BJ (cell line): ENCODE measurements at regions not wholly inside any gene's neighbourhood (a gene's known extent, or its start where the extent isn't known, plus 50 kb on each side); places are given as distances from the start of the nearest gene placed in this dataset.

Experiments
- CTCF ChIA-PET: fragments of 350-600 bp; formaldehyde crosslinking; extraction: SDS; loops from one replicate; lab custom pipeline; 2021; ENCODE audit warnings: antibody characterized with exemption, inconsistent platforms; lab: Yijun Ruan, JAX
- POLR2A ChIA-PET: fragments of 300-600 bp; sonication (Branson Sonifier 250); formaldehyde crosslinking; extraction: SDS; loops from one replicate; lab custom pipeline; 2021; ENCODE audit warnings: antibody characterized with exemption; lab: Charles Lee
- DNase-seq: peaks from one replicate; pipeline ENCODE4 v3.0.0-alpha.2; 2011; ENCODE audit warnings: low read depth
- H3K27me3 ChIP-seq: 2 replicates; pipeline ENCODE4 v1.6.0; 2011; ENCODE audit warnings: low read length; ENCODE audit not compliant: control insufficient read depth, insufficient read depth
- H3K36me3 ChIP-seq: 2 replicates; pipeline ENCODE4 v1.5.1; 2011; ENCODE audit warnings: low read length; ENCODE audit not compliant: control insufficient read depth, insufficient read depth
- H3K4me3 ChIP-seq: 2 replicates; pipeline ENCODE4 v1.5.1; 2011; ENCODE audit warnings: low read depth, mild to moderate bottlenecking, control low read depth, low read length
- CTCF ChIP-seq: IDR thresholded peaks from 2 replicates; pipeline ENCODE4 v1.5.1; 2011; ENCODE audit warnings: low read depth, mild to moderate bottlenecking, control low read depth, inconsistent platforms, low read length, moderate library complexity; ENCODE audit not compliant: insufficient read depth

DNA sequence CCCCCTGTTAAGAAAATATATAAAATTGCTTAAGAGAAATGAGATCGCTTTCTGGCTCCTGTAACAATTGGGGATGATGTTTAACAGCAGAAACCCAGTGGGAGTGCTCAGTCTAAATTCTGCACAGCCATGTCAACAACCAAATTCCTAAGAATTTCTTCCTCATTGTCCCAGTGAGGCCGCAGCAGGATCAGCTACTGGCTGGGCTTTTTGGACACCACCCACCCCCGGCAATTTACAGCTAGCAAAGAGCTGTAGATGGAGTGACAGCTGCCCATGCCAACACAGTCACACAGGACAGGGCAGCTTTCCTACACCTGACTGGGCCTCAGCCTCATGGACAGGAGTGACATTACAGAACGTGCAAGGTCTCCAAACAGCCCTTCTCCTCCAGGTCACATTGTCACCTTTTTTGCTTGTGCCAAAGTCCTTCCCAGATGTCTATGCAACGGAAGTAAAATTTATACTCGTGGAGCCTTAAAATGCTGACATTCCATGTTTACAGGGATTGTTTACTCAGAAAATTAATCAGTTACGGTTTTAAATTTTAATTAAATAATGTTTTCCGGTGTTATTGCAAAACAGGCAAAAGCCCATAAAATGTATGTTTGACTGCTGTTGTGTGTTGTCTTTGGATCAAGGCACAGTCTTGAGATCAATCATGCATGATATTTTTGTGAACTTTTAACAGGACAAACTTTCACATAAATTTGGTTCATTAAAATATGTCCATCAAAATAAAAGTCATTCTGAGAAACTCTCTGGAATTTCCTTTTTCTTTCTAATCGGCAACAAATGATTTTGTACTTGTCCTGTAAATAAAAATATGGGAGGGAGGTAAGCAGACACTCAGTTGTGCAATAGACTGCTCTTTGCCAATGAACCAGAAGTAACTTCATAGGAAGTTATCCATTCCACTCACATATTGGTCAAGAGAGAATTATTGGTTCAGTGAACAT lies 943.2 kb downstream of the MCTP2 start:
- no peak for DNase-seq
- ChIA-PET POLR2A (no interaction called here), CTCF (interaction anchor here (1.4 kb wide), 1 partner anchor 151 kb away, joined by 3 read pairs; no protein-coding TSS in a partner anchor)
- no peak for TF ChIP-seq CTCF
- H3K4me3 ChIP-seq, result no peak overlapping the region
- no peaks in the 10 kb centered on the region for H3K27me3 ChIP-seq
- no peaks in the 10 kb centered on the region for H3K36me3 ChIP-seq

DNA sequence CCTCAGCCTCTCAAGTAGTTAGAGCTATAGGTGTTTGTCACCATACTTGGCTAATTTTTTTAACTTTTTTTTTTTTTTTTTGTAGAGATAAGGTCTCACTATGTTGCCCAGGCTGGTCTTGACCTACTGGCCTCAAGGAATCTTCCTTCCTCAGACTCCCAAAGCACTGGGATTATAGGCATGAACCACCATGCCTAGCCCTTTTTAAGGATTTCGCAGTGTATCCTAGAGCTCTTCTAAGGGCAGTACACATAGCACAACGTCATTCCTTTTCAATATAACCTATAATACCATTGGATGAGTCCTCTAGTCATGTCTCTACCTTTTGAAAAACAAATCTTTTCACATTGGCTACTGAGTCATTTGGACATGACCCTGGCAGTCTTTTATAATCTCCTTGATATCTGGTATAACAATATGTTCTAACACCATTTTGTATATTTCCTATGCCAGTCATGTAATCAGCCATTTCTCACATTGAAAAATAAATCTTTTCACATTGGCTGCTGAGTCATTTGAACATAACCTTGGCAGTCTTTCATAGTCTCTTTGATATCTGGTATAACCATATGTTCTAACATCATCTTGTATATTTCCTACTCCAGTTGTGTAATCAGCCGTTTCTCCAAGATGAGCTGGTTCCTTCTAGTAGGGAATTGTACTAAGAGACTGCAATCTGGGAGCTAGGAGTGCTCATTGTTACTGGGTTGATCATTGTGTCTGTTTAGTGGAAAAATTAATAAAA lies 944.7 kb downstream of the MCTP2 start:
- DNase-seq, result no peak
- CTCF ChIA-PET, result interaction anchor here (1.4 kb wide), 2 partner anchors 13 to 152 kb away, joined by 3 to 5 read pairs; no protein-coding TSS in a partner anchor
- POLR2A ChIA-PET, result interaction anchor here (0.5 kb wide), 1 partner anchor 1109 kb away, joined by 4 read pairs; no protein-coding TSS in a partner anchor
- no peak overlapping the region for H3K4me3 ChIP-seq
- H3K36me3 ChIP-seq, result no peaks in the 10 kb centered on the region
- no peaks in the 10 kb centered on the region for H3K27me3 ChIP-seq
- TF ChIP-seq CTCF, result no peak

GRCh38 chr15:95176794-95177577 lies 945.6 kb downstream of the MCTP2 start:
- ChIA-PET POLR2A (no interaction called here), CTCF (interaction anchor here (1.4 kb wide), 1 partner anchor 12 kb away, joined by 5 read pairs; no protein-coding TSS in a partner anchor)

GRCh38 chr15:95180530-95180929 lies 949.2 kb downstream of the MCTP2 start:
- CTCF ChIA-PET, result interaction anchor here (0.6 to 1.2 kb wide), 3 partner anchors 18 to 62 kb away, joined by 3 to 4 read pairs (median 3); no protein-coding TSS in a partner anchor

More at GRCh38 chr15:95176794-95177577, 945.6 kb downstream of the MCTP2 start:
- Histone ChIP-seq H3K27me3 (no peaks in the 10 kb centered on the region), H3K36me3 (no peaks in the 10 kb centered on the region), H3K4me3 (no peak overlapping the region)
- TF ChIP-seq CTCF, result no peak
- DNase-seq, result no peak

More at GRCh38 chr15:95180530-95180929, 949.2 kb downstream of the MCTP2 start:
- no peak overlapping the region for H3K4me3 ChIP-seq
- no peak for TF ChIP-seq CTCF
- POLR2A ChIA-PET, result no interaction called here
- no peak for DNase-seq
- H3K27me3 ChIP-seq, result no peaks in the 10 kb centered on the region
- no peaks in the 10 kb centered on the region for H3K36me3 ChIP-seq
